D721Med (cell line): ENCODE measurements at regions not wholly inside any gene's neighbourhood (a gene's known extent, or its start where the extent isn't known, plus 50 kb on each side); places are given as distances from the start of the nearest gene placed in this dataset.
A peak's percentile ranks its signal among the peaks of the same experiment; 100 is the strongest.

Source experiments
- DNase-seq: peaks from one replicate; pipeline ENCODE4 v3.0.0; 2011; ENCODE audit warnings: low spot score; ENCODE audit not compliant: insufficient read length
- FAIRE-seq: peaks from 2 replicates; lab custom pipeline; 2011; peaks lifted over from hg19 to GRCh38; lab: Jason Lieb, UNC
- CTCF ChIP-seq: IDR thresholded peaks from 2 replicates; pipeline ENCODE4 v1.5.1; 2012; ENCODE audit warnings: mild to moderate bottlenecking, control low read depth; ENCODE audit not compliant: insufficient read depth; ENCODE audit errors: missing control alignments

GRCh38 chr2:84040281-84040680 lies 418.8 kb downstream of the SUCLG1 start:
- DNase-seq = no peak
- no peak for FAIRE-seq
- no peak for TF ChIP-seq CTCF

GRCh38 chr2:84038866-84039265 lies 420.2 kb downstream of the SUCLG1 start:
- DNase-seq (no peak), FAIRE-seq (no peak)
- TF ChIP-seq CTCF = no peak

GRCh38 chr2:84033347-84033974 lies 425.6 kb downstream of the SUCLG1 start:
- FAIRE-seq (no peak), DNase-seq (no peak)
- no peak for TF ChIP-seq CTCF

- TF ChIP-seq CTCF = no peak
- FAIRE-seq = no peak
- DNase-seq = no peak
Observed at GRCh38 chr2:84031312-84032050, 427.6 kb downstream of the SUCLG1 start.

- no peak for TF ChIP-seq CTCF
- FAIRE-seq (no peak), DNase-seq (no peak)
Observed at GRCh38 chr2:84029903-84030575, 429.0 kb downstream of the SUCLG1 start.

- no peak for TF ChIP-seq CTCF
- FAIRE-seq = no peak
- no peak for DNase-seq
Observed at GRCh38 chr2:84026818-84027217, 432.3 kb downstream of the SUCLG1 start.

- FAIRE-seq (peak; percentile 35), DNase-seq (no peak)
- TF ChIP-seq CTCF = peak; percentile 66
Observed at GRCh38 chr2:84022810-84023431, 436.2 kb downstream of the SUCLG1 start.
